ENCODE measurements at regions not wholly inside any gene's neighbourhood (a gene's known extent, or its start where the extent isn't known, plus 50 kb on each side); places are given as distances from the start of the nearest gene placed in this dataset.

DNA sequence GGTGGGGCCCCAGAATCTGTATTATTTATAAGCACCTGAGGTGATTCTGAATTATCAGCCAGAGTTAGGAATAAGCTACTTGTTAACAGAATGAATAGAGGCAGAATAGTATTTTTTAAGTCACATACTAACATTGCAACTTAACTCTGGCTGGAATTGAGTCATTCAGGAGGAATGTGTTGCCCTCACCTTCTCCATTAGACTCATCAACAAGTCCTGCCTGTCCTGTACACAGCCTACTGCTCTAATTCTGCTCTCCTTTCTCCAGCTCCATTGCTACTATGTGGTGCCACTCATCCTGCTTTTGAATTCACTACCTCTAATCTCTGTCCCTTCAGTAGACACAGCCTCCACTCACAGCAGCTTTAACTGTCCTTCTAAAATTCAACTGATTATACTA is 669.4 kb downstream of the DHX35 start:
- DNase-seq (ENCODE audit: low read depth): no peak

DNA sequence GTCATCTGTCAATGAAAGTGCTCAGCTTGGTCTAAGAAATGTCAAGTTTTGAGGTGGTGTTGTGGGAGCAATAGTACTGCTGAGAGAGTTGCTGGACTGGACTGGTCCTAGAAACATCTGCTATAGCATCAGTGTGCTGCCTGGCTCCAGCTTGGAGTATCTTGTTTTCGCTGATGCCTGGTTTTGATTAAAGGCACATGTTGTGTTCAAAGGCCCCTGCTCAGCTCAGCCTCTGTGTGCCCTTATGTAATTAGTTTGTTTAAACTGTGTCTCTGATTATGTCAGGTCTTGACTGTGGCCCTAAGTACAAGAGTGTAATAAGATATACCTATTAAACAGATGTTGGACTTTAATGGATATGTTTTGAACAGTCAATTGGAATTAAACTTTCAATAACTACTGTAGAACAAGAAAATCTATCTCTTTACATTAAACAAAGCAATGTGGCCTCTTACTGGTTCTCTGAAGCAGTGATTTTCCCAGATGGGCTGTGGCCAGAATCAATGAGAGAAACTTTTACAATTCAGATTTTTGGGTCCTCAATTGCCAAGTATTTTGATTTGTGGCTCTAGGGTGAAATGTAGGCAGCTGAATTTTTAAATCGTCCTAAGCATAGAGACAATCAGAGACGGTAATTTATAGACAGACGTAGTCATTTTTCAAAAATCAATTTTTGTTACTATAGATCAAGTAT is 668.2 kb downstream of the DHX35 start:
- DNase-seq (ENCODE audit: low read depth): no peak

DNA sequence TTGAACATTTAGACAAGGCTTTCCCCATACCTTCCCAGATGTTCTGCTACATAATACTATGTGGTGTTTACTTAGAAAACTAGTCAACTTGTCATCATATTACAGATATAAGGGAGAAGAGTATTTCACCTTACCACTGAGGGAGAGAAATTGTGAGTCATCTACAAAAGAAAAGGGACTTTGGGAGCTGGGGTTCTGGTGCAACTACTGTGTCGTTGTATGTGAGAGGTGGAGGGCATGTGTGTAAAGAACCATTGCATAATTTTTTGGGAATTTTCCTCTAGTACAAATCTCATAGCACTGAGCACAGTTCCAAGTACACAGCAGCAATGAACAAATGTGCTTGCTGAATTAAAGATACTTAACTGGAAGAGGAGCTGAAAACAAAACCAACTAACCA is 665.6 kb downstream of the DHX35 start:
- DNase-seq (ENCODE audit: low read depth): no peak

DNA sequence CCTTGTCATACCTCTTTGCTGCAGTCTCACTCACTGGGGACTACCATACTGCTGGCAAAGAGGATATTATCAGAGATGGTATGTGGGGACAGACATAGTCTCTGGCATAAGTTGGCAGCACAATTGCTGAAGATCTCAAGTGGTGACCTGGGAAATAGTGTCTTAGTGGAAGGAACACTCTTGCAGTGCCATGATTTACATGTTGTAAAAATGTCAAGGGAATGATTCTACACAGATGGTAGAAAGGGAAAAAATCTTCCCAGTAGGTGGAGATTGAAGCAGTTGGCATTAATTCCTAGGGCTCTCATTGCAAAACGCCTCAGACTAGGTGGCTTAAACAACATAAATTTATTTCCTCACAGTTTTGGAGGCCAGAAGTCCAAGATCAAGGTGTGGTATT is 662.2 kb downstream of the DHX35 start:
- DNase-seq (ENCODE audit: low read depth): no peak

DNA sequence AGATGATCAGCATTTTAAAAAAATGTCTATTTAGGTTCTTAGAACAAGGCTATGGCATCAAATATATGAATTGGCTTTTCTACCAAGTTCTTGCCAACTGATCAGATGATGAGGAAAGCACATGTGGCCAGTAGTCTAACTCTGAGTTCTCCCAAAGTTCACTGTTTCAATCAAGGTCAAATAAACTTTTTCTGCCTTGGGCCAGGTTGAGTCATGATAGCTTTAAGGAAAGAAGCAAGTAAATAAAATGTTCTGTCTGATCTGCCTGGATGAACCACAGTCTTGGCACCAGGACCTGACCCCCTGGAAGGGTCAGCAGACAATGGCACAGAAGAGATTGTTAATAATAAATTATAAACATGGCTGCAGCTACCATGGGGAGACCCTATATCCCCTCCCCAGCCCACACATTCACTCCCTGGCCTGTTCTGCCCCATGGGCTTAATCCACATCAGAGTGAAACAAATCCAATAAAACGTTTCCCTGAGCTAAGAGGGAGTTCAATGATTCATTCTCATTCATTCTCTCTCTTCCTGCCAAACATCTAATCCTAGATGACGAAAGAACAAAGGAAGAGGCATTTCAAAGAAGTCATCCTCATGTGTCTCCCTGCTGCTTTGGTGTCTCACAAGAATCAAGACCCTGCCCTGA is 661.6 kb downstream of the DHX35 start:
- DNase-seq (ENCODE audit: low read depth): no peak

DNA sequence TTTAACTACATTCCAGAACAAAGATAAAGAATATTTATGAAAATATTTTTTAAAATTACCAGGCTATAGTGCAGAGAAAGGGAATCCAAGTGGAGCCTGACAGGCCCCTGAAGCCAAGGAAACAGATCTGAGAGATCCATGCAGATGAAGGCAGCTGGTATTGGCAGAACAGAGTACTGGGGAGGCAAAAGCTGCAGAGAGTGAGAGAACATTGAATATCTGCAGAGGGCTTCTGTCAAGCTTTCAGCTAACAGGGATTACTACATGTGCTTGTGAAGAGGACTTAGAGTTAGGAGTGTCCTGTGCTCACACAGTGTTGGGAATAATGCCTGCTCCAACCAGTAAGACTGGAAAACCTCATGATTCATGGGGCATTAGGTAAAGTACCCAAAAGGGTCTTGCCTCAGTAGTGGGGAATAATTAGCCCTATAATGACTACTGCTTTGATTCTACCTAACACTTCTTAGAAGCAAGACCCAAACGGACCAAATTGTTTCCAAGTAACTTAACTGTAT is 657.2 kb downstream of the DHX35 start:
- no peak for DNase-seq (ENCODE audit: low read depth)

DNA sequence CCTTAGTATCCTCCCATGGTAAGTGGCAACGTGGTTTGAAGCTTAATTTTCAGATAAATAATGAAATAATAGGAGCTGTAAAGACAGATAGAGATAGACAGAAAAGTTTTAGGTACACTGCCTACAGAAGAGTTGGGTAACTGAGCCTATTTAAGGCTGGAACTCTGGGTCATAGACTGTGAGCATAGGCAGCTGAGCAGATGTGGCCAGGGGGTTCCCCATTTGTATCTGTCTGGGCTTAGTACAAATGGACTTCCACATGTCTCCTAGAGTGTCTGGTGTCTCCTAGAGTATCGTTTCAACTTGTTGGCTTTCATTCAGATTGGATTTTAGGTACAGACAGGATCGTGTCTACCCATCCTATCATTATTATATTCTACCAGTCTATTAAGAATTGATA is 649.8 kb downstream of the DHX35 start:
- no peak for DNase-seq (ENCODE audit: low read depth)

DNA sequence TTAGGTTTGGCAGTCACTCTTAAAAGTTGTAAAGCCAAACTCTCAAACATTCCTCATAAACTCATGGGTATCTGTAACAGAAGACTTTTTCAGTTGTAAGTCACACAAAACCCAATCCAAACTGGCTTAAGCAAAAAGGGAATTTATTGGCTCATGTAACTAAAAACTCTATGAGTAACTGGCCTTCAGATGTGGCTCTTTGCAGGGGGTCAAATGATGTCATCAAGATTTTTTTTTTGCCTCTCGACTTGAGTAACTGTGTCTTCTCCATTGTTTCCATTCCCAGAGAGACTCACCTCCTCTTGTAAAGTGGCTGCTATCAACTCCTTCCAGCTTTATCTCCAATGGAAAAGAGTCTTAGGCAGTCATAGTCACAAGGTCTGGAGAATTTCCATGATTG is 645.0 kb downstream of the DHX35 start:
- no peak for DNase-seq (ENCODE audit: low read depth)

DNA sequence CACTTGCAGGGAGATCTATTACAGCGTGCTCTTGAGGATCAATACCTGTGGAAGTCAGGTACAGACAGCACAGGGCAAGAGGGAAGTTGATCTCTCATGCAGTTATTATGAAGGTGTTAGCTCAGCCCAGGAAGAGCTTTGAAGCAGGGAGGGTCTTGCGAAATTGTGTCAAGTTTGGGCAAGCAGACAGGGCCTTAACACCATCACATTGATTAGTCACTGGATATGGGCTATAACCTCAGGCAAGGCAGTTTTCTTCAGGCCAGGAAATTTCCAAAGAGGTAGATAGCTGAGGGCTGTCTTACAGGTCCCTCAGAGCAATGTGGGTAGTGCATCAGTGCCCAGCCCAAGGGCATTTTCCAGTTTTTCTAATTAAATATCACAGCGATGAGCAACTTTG is 643.8 kb downstream of the DHX35 start:
- DNase-seq (ENCODE audit: low read depth): no peak

DNA sequence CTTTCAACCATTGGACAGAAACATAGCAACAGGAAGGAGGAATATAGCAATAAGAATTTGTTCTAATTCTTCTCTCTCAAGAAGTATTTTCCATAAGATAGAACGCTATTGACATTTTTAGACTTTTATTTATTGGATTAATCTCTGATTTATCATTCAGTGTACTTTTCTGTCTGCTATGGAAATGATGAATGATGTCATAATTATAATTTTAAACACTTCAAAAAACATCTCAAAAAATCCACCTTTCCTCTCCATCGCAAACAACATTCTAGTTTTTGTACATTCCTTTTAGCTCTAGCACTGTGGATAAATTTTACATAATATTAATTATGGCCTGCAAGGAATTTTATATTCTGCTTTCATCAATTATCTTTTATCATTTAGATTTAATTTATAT is 643.2 kb downstream of the DHX35 start:
- DNase-seq (ENCODE audit: low read depth): no peak

DNA sequence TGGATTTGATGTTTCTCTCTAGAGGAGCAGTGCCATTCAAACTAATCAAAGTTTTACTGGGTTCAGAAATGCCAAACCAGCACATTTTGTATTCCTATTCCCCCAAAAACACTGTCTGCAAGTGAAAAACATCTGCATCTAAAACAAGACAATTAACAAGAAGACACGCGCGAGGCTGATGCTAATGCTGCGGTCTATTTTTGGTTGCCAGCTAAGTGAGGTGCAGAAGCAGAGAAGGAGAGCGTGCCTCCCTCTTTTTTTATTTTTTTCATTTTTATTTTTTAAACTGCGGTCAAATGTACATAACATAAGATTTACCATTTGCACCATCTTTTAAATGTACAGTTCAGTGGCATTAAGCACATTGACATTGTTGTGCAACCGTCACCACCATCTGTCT is 641.1 kb downstream of the DHX35 start:
- no peak for DNase-seq (ENCODE audit: low read depth)

DNA sequence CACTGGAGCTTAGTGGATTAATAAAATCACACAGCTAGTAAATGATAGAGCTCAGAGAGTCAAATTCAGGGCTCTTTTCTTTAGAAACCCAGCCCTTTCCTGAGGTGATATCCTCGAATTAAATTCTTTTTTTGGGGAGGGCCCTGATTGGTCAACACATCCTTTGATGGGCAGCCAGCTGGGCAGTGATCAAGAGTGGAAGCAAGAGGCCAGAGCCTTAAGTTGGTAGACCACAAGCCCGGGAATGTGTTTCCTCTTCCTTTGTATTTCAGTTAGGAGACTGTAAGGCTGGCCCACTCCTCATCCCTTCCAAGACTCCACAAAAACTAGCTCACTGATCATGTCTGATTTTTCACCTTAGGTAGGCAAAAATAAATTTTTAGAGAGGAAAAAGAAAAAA is 640.5 kb downstream of the DHX35 start:
- no peak for DNase-seq (ENCODE audit: low read depth)

DNA sequence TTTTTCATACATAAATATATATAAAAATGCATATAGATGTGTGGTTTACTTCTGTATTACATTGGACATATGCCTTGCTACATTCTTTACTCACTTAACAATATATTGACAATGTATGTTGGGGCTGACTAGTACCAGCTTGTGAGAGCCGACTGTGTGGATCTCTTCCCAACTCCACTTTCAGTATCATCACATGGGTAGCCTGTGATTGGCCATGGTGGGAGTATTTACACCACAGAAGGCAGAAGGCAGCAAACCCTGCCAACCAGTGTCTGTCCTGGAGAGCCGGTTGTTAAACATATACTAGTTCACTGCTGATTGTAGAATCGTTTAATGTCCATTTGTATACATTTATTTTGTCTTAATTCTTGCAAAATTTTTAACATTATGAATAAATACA is 638.7 kb downstream of the DHX35 start:
- DNase-seq (ENCODE audit: low read depth): no peak

DNA sequence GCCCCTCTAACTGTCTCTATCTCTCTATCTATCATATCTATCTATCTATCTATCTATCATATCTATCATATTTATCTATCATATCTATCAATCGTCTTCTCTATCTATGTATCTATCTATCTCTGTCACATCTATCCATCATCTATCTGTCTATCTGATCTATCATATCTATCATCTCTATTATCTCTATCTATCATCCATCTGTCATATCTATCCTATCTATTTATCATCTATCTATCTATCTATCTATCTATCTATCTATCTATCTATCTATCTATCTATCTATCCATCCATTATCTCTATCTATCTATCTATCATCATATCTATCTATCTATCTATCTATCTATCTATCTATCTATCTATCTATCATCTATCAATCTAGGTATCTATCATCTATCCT is 638.0 kb downstream of the DHX35 start:
- no peak for DNase-seq (ENCODE audit: low read depth)

DNA sequence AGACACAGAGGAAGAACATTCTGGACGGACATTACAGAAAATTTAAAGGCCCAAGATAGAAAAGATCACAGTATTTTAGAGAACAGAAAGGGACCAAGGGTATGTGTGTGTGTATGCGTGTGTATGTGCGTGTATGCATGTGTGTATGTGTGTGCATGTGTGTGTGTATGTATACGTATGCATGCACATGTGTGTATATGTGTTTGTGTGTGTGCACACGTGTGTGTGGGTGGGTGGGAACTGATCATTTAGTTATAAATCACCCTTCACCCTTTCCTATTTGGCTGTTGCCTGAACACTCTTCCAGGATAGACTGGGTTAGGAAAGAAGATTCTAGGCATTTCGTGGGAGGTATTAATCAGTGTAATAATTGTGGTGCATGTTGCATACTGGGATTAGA is 634.4 kb downstream of the DHX35 start:
- no peak for DNase-seq (ENCODE audit: low read depth)

DNA sequence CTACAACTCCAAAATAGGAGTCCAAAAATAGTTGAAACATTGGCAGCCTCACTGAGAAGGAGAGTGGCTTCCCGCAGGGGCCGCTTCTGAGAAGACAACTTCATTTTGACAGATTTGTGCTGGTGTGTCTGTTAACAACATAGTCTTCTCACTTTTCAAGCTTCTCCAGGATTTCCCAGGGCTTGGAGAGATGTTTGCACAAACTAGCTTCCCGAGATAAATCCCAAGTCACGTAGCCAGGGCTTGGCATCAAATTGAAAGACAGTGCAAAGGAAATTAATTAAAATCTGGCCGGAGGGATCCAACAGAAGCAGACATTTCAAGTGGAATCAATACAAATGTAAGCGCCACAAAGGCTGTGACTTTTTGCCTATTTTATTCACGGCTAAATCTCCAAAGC is 630.2 kb downstream of the DHX35 start:
- DNase-seq (ENCODE audit: low read depth): no peak

DNA sequence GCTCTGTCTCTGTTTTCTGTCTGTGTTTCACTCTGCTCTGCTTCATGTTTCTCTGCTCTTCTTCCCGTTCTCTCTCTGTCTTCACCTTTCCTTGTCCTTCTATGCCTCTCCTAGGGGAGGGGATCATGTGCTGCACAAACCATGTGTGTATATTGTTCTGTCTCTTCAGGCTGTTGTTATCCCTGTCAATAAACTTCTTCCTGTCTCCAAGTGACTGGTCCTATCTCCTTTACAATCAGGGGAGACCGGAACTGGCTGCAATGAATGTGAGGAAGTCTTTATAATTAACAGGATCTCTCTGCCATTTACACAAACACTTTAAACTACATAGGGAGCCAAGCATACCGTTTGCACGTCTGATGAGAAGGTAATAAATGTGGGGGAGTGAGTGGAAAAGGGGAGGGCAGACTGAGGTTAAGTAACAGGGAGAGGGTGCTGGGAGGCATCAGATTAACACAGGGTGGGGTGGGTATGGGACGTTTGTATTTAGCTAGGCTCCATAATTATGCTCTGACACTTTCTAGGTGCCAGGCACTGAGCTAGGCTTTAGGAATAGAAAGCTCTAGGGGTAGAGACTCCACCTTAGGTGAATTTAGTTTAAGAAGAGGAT is 626.1 kb downstream of the DHX35 start:
- DNase-seq (ENCODE audit: low read depth): no peak

DNA sequence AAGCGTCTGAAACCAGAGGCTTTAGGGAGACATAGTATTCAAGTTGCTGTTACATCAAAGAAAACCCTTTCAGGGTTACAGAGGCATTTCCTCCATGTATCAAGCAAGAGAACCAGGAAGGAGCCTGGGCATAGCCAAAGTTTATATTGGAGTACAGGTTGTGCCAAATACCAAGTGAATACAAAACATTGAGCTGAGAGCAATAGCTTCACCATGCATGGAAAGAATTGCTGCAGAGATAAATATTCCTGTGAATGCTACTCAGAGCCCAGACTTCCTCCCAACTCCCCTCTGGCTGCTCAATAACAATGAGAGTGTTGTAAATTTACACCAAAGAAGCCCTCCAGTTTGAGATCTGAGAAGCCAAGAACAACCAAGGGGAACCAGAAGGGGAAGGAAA is 618.9 kb downstream of the DHX35 start:
- no peak for DNase-seq (ENCODE audit: low read depth)

DNA sequence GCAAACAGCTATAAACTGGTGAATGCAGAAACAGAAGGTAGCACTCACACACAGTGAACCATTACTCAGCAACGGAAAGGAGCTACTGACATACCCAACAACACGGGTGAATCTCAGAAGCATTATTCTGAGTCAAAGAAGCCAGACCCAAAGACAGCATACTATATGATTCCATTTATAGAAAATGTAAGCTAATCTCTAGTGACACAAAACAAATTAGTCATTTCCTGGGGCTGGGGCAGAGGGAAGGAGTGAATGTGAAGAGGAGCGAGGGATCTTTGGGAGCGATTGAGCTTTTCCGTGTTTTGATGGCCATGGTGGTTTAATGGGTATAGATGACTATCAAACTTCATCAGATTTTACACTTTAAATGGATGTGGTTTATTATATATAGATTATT is 614.6 kb downstream of the DHX35 start:
- DNase-seq (ENCODE audit: low read depth): no peak

DNA sequence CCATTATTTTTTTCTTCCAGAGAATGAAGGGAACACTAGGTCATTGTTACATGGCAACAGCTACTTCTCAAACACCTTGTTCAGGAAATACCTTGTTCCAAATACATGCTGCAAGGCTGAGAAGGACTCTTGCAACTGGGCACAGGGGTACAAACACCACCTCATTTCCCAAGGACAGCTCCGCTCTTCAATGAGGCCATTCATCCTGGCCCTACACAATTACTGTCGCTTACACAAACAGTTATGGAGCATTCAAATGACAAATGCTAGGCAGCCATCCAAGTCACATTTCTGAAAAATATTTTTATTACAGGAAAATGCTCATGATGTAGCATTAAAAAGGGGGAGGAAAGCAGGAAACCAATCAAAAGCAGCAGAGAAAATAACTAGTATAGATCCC is 611.9 kb downstream of the DHX35 start:
- no peak for DNase-seq (ENCODE audit: low read depth)

DNA sequence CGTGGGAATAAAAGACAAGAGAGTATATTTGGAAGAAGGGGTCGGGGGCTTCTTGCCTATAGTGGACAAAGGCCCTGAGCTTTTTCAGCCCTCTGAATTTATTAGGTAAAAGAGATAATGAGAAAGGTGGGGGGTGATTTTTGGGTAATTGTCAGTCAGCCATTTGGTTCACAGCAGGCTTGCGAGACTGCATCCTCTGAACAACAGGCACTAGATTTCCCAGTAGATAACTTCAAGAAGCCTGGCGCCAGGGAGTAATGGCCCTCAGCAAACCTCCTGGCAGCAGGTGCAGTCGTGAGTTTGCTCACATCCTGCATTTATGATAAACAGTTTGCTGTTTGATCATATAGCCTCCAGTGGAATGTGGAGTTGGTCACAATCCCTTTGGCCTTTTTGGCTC is 609.0 kb downstream of the DHX35 start:
- DNase-seq (ENCODE audit: low read depth): no peak

DNA sequence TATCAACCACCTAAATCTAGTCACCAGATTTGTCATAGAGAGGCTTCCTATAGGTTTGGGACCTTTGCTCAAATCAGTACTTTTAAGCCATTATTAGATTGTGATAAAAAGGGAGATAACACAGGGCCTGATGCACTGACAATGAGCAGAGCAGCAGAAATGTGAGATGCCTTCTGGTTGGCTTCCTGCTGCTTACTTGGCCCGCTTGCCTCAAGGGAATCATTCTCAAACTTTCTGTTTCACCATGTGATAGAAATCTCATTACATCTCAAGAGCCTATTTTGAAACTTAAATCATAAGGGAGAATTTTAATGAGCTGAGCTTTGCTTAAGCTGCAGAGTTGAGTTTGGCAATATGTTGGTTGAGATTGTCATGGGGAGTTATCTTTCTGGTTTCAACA is 606.0 kb downstream of the DHX35 start:
- DNase-seq (ENCODE audit: low read depth): no peak

DNA sequence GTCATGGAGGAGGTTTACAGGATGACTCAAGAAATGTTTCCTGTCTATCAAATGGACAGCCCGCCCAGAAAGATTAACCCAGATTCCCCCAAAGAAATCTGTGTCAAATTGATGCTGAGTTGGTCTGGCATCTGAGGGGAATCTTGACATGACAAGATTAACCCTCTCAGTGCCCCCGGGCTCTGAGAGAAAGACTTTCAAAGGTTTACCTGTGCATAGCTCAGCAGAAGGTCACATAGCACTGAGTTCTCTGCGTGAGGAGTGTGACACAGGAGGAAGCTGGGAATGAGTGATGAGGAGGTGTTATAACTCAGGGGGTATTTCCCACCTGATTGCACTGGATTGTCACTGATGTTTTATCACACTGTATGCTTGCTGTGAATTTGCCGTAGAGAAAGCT is 601.2 kb downstream of the DHX35 start:
- DNase-seq (ENCODE audit: low read depth): no peak

DNA sequence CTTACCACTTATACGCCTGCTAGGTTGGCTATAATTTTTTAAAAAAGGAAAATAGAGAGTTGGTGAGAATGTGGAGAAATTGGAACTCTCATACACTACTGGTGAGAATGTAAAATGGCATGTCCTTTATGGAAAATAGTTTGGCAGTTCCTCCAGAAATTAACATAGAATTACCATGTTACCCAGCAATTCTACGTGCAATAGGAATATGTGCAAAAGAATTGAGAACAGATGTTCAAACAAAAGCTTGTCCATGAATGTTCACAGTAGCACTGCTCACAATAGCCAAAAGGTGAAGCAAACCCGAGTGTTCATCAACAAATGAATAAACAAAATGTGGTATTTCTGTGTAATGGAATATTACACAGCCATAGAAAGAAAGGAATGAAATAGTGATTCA is 592.2 kb downstream of the DHX35 start:
- DNase-seq (ENCODE audit: low read depth): no peak

Measured in activated T-helper 1 cell treated with Interleukin-2 at 50 U/mL for 16 hours (primary cell).